ENCODE measurements at regions not wholly inside any gene's neighbourhood (a gene's known extent, or its start where the extent isn't known, plus 50 kb on each side); places are given as distances from the start of the nearest gene placed in this dataset.
A peak's percentile ranks its signal among the peaks of the same experiment; 100 is the strongest.
"Not testable (repeated sequence)": the region's sequence is repeated elsewhere in the genome, so short reads cannot be mapped to it uniquely, and the experiment has no call there.

GRCh38 chr2:133897838-133898237 lies 329.6 kb upstream of the NCKAP5 start:
- not testable (repeated sequence) for H3K4me3 Mint-ChIP-seq; H3K36me3 Mint-ChIP-seq; DNase-seq (ENCODE audit: low spot score in 2 of 2); H3K4me1 Mint-ChIP-seq; H3K27ac Mint-ChIP-seq; ATAC-seq; H3K9me3 Mint-ChIP-seq

- Mint-ChIP-seq H3K27ac (no peak overlapping the region), H3K4me1 (no peaks in the 10 kb centered on the region), H3K4me3 (no peak overlapping the region), H3K9me3 (no peaks in the 10 kb centered on the region), H3K36me3 (no peaks in the 10 kb centered on the region)
- ATAC-seq = no peak
- DNase-seq (ENCODE audit: low spot score in 2 of 2) = no peak
Observed at GRCh38 chr2:133900909-133901308, 332.6 kb upstream of the NCKAP5 start.

DNA sequence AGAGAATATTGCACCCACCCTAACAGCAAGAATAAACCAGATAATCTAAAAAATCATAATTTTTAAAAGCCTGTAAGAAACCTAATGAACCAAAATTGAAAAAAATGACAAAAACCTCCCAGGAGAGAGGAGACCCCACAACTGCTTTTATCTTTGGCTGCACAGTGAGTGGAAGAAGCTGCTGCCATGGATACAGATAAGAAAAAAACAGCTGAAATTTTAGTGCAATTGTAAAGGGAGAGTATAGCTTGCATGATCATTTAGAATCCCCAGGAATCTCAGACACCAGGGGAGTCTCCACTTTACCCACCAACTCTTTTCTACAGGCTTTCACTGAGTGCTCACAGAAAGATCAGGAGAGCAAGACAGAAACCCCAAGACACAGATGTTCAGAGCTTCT lies 338.1 kb upstream of the NCKAP5 start:
- Mint-ChIP-seq H3K27ac (no peak overlapping the region), H3K4me1 (no peaks in the 10 kb centered on the region), H3K9me3 (peaks cover 3% of the 10 kb centered on the region), H3K36me3 (no peaks in the 10 kb centered on the region), H3K4me3 (no peak overlapping the region)
- ATAC-seq (no peak), DNase-seq (ENCODE audit: low spot score in 2 of 2) (no peak)

GRCh38 chr2:133906926-133907325 lies 338.7 kb upstream of the NCKAP5 start:
- Mint-ChIP-seq H3K9me3 (peaks cover 3% of the 10 kb centered on the region), H3K4me1 (no peaks in the 10 kb centered on the region), H3K27ac (no peak overlapping the region), H3K4me3 (no peak overlapping the region), H3K36me3 (no peaks in the 10 kb centered on the region)
- DNase-seq (ENCODE audit: low spot score in 2 of 2) (no peak), ATAC-seq (no peak)

DNA sequence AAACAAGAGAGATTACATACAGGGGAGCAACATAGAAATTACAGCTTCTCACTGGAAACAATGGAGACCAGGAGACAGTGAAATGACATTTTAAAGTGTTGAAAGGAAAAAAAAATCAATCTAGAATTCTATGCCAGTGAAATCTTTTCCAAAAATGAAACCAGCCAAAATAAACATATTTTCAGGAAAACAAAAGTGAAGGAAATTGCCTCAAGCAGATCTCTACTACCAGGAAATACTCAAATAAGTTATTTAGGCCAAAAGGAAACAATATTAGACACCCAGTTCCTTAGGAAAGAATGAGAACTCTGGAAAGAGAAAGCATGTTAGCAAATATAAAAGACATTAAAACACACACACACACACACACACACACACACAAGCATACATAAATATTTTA lies 339.9 kb upstream of the NCKAP5 start:
- H3K9me3 Mint-ChIP-seq = peaks cover 3% of the 10 kb centered on the region

DNA sequence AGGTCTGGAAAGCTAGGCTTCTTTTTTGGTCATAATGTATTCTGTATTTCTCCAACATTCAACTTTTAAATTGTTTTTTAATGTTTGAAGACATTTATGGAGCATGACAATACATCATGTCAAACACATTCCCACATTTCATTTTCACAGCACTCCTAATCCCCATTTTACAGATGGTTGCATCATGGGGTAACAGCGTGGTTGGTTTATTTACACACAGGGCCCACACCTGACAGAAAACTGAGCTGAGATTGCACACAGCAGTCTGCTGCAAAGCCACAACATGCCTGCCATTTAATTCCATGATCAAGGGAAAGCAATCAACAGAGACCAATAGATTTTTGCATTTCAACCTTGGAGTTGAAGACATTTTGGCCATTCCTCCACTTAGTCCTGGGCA lies 335.7 kb upstream of the MGAT5 start:
- H3K27ac Mint-ChIP-seq = no peak overlapping the region
- no peaks in the 10 kb centered on the region for H3K36me3 Mint-ChIP-seq
- no peak for DNase-seq (ENCODE audit: low spot score in 2 of 2)
- H3K4me3 Mint-ChIP-seq = no peak overlapping the region
- no peak for ATAC-seq
- H3K9me3 Mint-ChIP-seq = no peaks in the 10 kb centered on the region
- H3K4me1 Mint-ChIP-seq = no peaks in the 10 kb centered on the region

More for the DNA sequence above, 339.9 kb upstream of the NCKAP5 start:
- Mint-ChIP-seq H3K27ac (no peak overlapping the region), H3K4me3 (no peak overlapping the region), H3K36me3 (no peaks in the 10 kb centered on the region), H3K4me1 (no peaks in the 10 kb centered on the region)
- DNase-seq (ENCODE audit: low spot score in 2 of 2) (no peak), ATAC-seq (no peak)

- DNase-seq (ENCODE audit: low spot score in 2 of 2) (no peak), ATAC-seq (no peak)
- Mint-ChIP-seq H3K27ac (no peak overlapping the region), H3K9me3 (no peaks in the 10 kb centered on the region), H3K4me3 (no peak overlapping the region), H3K4me1 (no peaks in the 10 kb centered on the region), H3K36me3 (no peaks in the 10 kb centered on the region)
Observed at GRCh38 chr2:133919285-133919684, 334.6 kb upstream of the MGAT5 start.

DNA sequence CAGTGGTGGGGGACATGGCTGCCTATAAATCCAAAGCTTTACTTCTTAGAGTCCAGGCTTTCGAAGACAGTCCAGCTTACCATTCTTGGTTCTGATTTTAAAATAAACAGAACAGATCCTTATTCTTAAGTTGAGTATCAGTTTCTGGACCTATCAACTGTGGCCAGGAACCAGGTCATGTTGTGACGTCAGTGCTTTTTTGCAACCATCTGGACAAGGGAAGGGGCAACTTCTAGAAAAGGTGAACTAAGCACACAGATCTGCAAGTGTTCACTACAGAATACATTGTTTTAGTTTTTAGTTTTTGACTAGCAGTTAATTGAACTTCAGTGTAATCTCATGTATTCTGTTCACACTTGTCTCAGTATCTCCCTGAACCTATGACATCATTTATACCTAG lies 326.0 kb upstream of the MGAT5 start:
- Mint-ChIP-seq H3K9me3 (no peaks in the 10 kb centered on the region), H3K36me3 (no peaks in the 10 kb centered on the region), H3K4me3 (no peak overlapping the region), H3K4me1 (no peaks in the 10 kb centered on the region), H3K27ac (no peak overlapping the region)
- no peak for DNase-seq (ENCODE audit: low spot score in 2 of 2)
- ATAC-seq = no peak

GRCh38 chr2:133936096-133936495 lies 317.8 kb upstream of the MGAT5 start:
- Mint-ChIP-seq H3K4me3 (no peak overlapping the region), H3K4me1 (no peaks in the 10 kb centered on the region)
- ATAC-seq = no peak

DNA sequence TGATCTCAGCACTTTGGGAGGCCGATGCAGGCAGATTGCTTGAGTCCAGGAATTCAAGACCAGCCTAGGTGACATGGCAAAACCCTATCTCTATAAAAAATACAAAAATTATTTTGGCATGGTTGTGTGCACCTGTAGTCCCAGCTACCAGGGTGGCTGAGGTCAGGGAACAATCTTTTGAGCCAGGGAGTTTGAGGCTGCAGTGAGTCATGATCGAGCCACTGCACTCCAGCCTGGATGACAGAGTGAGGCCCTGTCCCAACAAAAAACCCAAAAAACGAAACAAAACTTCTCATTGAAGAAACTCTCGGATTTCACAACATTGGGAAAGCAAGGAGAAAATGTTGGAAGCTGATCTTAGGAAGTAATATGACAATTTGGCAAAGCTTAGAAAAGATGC lies 317.3 kb upstream of the MGAT5 start:
- DNase-seq (ENCODE audit: low spot score in 2 of 2) = no peak
- Mint-ChIP-seq H3K27ac (no peak overlapping the region), H3K9me3 (no peaks in the 10 kb centered on the region), H3K36me3 (no peaks in the 10 kb centered on the region), H3K4me1 (no peaks in the 10 kb centered on the region), H3K4me3 (no peak overlapping the region)
- ATAC-seq = no peak

More at GRCh38 chr2:133936096-133936495, 317.8 kb upstream of the MGAT5 start:
- no peak for DNase-seq (ENCODE audit: low spot score in 2 of 2)
- Mint-ChIP-seq H3K36me3 (no peaks in the 10 kb centered on the region), H3K27ac (no peak overlapping the region), H3K9me3 (no peaks in the 10 kb centered on the region)

DNA sequence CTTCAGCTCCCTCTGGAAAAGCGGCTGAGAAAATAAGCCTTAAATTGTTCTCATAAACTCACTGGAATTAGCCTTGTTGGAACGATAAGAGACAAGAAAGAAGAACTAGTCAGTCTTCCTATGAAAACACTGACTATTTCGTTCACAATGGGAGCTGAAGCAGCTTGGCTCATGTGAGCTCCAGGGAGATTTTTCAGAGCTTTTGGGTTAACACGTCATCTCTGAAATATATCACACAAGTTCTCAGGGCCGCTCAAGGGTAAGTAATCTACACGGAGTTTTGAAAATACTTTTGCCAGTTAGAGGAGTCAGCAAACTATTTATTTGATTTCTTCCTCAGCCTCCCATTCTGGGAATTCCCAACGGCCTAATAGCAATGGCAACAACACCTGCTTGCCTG lies 316.2 kb upstream of the MGAT5 start:
- DNase-seq (ENCODE audit: low spot score in 2 of 2) = no peak
- no peak for ATAC-seq
- H3K4me1 Mint-ChIP-seq = no peaks in the 10 kb centered on the region
- H3K27ac Mint-ChIP-seq = no peak overlapping the region
- no peak overlapping the region for H3K4me3 Mint-ChIP-seq
- H3K36me3 Mint-ChIP-seq = no peaks in the 10 kb centered on the region
- no peaks in the 10 kb centered on the region for H3K9me3 Mint-ChIP-seq

- DNase-seq (ENCODE audit: low spot score in 2 of 2) (no peak), ATAC-seq (no peak)
- Mint-ChIP-seq H3K9me3 (no peaks in the 10 kb centered on the region), H3K36me3 (no peaks in the 10 kb centered on the region), H3K4me1 (no peaks in the 10 kb centered on the region), H3K27ac (no peak overlapping the region), H3K4me3 (no peak overlapping the region)
Observed at GRCh38 chr2:133940134-133940533, 313.7 kb upstream of the MGAT5 start.

DNA sequence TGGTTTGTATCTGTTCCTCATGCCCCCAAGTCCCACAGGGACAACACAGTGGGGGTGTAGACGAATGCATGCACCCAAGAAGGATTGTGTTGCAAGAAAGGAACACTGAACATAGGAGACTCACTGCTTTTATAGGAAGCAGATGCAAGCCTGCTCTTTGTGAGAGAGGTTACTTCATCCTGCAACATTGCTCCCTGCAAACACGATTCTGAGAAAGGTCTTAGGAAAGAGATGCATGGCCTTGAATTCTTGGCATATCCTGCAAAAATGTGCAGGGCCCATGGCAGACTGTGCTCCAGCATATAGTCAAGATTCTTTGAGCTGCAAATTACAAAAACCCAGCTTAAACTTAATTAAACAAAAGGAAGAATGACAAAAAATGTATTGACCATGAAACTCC lies 312.2 kb upstream of the MGAT5 start:
- no peak for DNase-seq (ENCODE audit: low spot score in 2 of 2)
- Mint-ChIP-seq H3K27ac (no peak overlapping the region), H3K36me3 (no peaks in the 10 kb centered on the region), H3K4me3 (no peak overlapping the region), H3K4me1 (no peaks in the 10 kb centered on the region), H3K9me3 (no peaks in the 10 kb centered on the region)
- ATAC-seq = no peak

- Mint-ChIP-seq H3K9me3 (no peaks in the 10 kb centered on the region), H3K4me3 (no peak overlapping the region), H3K36me3 (no peaks in the 10 kb centered on the region), H3K4me1 (no peaks in the 10 kb centered on the region), H3K27ac (no peak overlapping the region)
- ATAC-seq (no peak), DNase-seq (ENCODE audit: low spot score in 2 of 2) (no peak)
Observed at GRCh38 chr2:133942398-133942797, 311.5 kb upstream of the MGAT5 start.

- H3K9me3 Mint-ChIP-seq = no peaks in the 10 kb centered on the region
Observed at GRCh38 chr2:133943108-133943507, 310.8 kb upstream of the MGAT5 start.

GRCh38 chr2:133945089-133945488 lies 308.8 kb upstream of the MGAT5 start:
- H3K36me3 Mint-ChIP-seq = no peaks in the 10 kb centered on the region
- H3K4me1 Mint-ChIP-seq = no peaks in the 10 kb centered on the region
- ATAC-seq (no peak), DNase-seq (ENCODE audit: low spot score in 2 of 2) (no peak)
- no peaks in the 10 kb centered on the region for H3K9me3 Mint-ChIP-seq
- no peak overlapping the region for H3K27ac Mint-ChIP-seq
- no peak overlapping the region for H3K4me3 Mint-ChIP-seq

More at GRCh38 chr2:133943108-133943507, 310.8 kb upstream of the MGAT5 start:
- H3K4me3 Mint-ChIP-seq = no peak overlapping the region
- ATAC-seq (peak; percentile 24), DNase-seq (ENCODE audit: low spot score in 2 of 2) (no peak)
- no peak overlapping the region for H3K27ac Mint-ChIP-seq
- no peaks in the 10 kb centered on the region for H3K4me1 Mint-ChIP-seq
- no peaks in the 10 kb centered on the region for H3K36me3 Mint-ChIP-seq

DNA sequence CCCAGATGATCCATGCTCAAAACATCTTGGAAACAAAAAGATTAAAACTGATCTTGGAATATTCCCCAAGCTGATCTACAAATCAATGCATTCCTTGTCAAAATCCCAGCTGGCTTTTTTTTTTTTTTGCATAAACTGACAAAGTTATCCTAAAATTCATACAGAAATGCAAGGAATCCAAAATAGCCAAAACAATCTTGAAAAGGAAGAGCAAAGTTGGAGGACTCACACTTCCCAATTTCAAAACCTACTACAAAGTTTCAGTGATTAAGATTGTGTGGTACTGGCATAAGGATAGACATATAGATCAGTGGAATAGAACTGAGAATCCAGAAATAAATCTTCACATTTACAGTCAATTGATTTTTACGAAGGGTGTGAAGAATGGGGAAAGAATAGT lies 306.8 kb upstream of the MGAT5 start:
- Mint-ChIP-seq H3K4me1 (no peaks in the 10 kb centered on the region), H3K27ac (no peak overlapping the region), H3K36me3 (no peaks in the 10 kb centered on the region), H3K4me3 (no peak overlapping the region), H3K9me3 (no peaks in the 10 kb centered on the region)
- DNase-seq (ENCODE audit: low spot score in 2 of 2) (no peak), ATAC-seq (no peak)
